PC-3 (cell line): ENCODE measurements at regions not wholly inside any gene's neighbourhood (a gene's known extent, or its start where the extent isn't known, plus 50 kb on each side); places are given as distances from the start of the nearest gene placed in this dataset.
"Not testable (repeated sequence)": the region's sequence is repeated elsewhere in the genome, so short reads cannot be mapped to it uniquely, and the experiment has no call there.

Experiments
- ATAC-seq: fragments of 200-7000 bp; cut with Tn5 transposase; 2 replicates; pipeline ENCODE4 v1.9.1; 2020; ENCODE audit warnings: mild to moderate bottlenecking, moderate library complexity
- BruUV-seq: library from RNA; stranded (reverse); fragments of 400-500 nt; replicated peaks from 2 replicates; lab custom pipeline; 2021; lab: Mats Ljungman, UMichigan
- CTCF ChIA-PET: fragments of 300-600 bp; sonication (Branson Sonifier 250); formaldehyde crosslinking; loops from one replicate; lab custom pipeline; 2022; ENCODE audit warnings: antibody characterized with exemption; lab: Charles Lee
- POLR2A ChIA-PET: fragments of 300-600 bp; sonication (Branson Sonifier 250); formaldehyde crosslinking; loops from one replicate; lab custom pipeline; 2022; ENCODE audit warnings: antibody characterized with exemption; ENCODE audit not compliant: unreplicated experiment; lab: Charles Lee
- DNase-seq: peaks from one replicate; pipeline ENCODE4 v3.0.0-alpha.2; 2015
- H2AFZ ChIP-seq: fragments of 300-600 bp; sonication (generic); 2 replicates; pipeline ENCODE4 v1.6.0; 2016; ENCODE audit warnings: antibody characterized with exemption, low read length
- H3F3A ChIP-seq: fragments of 300-600 bp; sonication (generic); one replicate; pipeline ENCODE4 v1.6.0; 2017; ENCODE audit warnings: antibody characterized with exemption, low read length, control low read depth, mild to moderate bottlenecking; ENCODE audit not compliant: unreplicated experiment
- H3K27ac ChIP-seq: fragments of 300-600 bp; sonication (generic); 2 replicates; pipeline ENCODE4 v1.5.1; 2016; ENCODE audit warnings: mild to moderate bottlenecking, low read length
- H3K27me3 ChIP-seq: fragments of 300-600 bp; sonication (generic); 2 replicates; pipeline ENCODE4 v1.6.1; 2016; ENCODE audit warnings: low read length, mixed read lengths
- H3K36me3 ChIP-seq: fragments of 300-600 bp; sonication (generic); 2 replicates; pipeline ENCODE4 v1.6.1; 2016; ENCODE audit warnings: low read depth, mixed run types, low read length, mixed read lengths
- H3K4me1 ChIP-seq: fragments of 300-600 bp; sonication (generic); 2 replicates; pipeline ENCODE4 v1.5.1; 2016; ENCODE audit warnings: low read length; ENCODE audit not compliant: insufficient read depth
- H3K4me2 ChIP-seq: fragments of 300-600 bp; sonication (generic); 2 replicates; pipeline ENCODE4 v1.6.0; 2016; ENCODE audit warnings: low read length
- H3K4me3 ChIP-seq: fragments of 300-600 bp; sonication (generic); 2 replicates; pipeline ENCODE4 v1.5.1; 2016; ENCODE audit warnings: mild to moderate bottlenecking, low read length, mixed read lengths
- H3K79me2 ChIP-seq: fragments of 300-600 bp; sonication (generic); 2 replicates; pipeline ENCODE4 v1.6.1; 2017; ENCODE audit warnings: low read length, mixed read lengths
- H3K9ac ChIP-seq: fragments of 300-600 bp; sonication (generic); 2 replicates; pipeline ENCODE4 v1.6.0; 2016; ENCODE audit warnings: mild to moderate bottlenecking, low read length
- H3K9me2 ChIP-seq: fragments of 300-600 bp; sonication (generic); replicated peaks from 2 replicates; pipeline ENCODE4 v1.6.1; 2016; ENCODE audit warnings: mixed run types, low read length, mixed read lengths
- H3K9me3 ChIP-seq: fragments of 300-600 bp; sonication (generic); 2 replicates; pipeline ENCODE4 v1.6.1; 2016; ENCODE audit warnings: low read length, mixed read lengths
- H4K20me1 ChIP-seq: fragments of 300-600 bp; sonication (generic); 2 replicates; pipeline ENCODE4 v1.6.1; 2016; ENCODE audit warnings: low read length, mixed read lengths
- CTCF ChIP-seq: fragments of 300-600 bp; sonication (generic); conservative IDR thresholded peaks from 2 replicates; pipeline ENCODE4 v1.5.1; 2017; ENCODE audit warnings: antibody characterized with exemption, low read depth, mild to moderate bottlenecking, low read length
- EZH2 ChIP-seq: fragments of 300-600 bp; sonication (generic); IDR thresholded peaks from one replicate; pipeline ENCODE4 v1.6.1; 2017; ENCODE audit warnings: antibody characterized with exemption, mild to moderate bottlenecking, low read length; ENCODE audit not compliant: unreplicated experiment
- EZH2phosphoT487 ChIP-seq: fragments of 300-600 bp; sonication (generic); IDR thresholded peaks from 2 replicates; pipeline ENCODE4 v1.6.1; 2018; ENCODE audit warnings: mild to moderate bottlenecking, antibody characterized with exemption, low read length, borderline replicate concordance
- intact Hi-C: fragments of 100-400 bp; cut with micrococcal nuclease; formaldehyde crosslinking; loops from 2 replicates; pipeline ENCODE4 v1.9.0; 2023

GRCh38 chr2:85945586-85945985 is 56.8 kb upstream of the ST3GAL5 start:
- no peak for TF ChIP-seq EZH2phosphoT487
- TF ChIP-seq CTCF = no peak
- TF ChIP-seq EZH2 = no peak
- no peak for DNase-seq
- Histone ChIP-seq H3K4me1 (no peaks in the 10 kb centered on the region), H3K27ac (no peak overlapping the region), H4K20me1 (no peaks in the 10 kb centered on the region), H3F3A (no peaks in the 10 kb centered on the region), H3K4me2 (no peak overlapping the region), H3K4me3 (no peak overlapping the region), H3K27me3 (no peaks in the 10 kb centered on the region), H3K79me2 (no peaks in the 10 kb centered on the region), H2AFZ (no peak overlapping the region), H3K9ac (no peak overlapping the region), H3K36me3 (no peaks in the 10 kb centered on the region), H3K9me2 (no peaks in the 10 kb centered on the region), H3K9me3 (0 out of 2 replicates have a peak, but pooled peaks cover 6% of the 10 kb centered on the region)
- intact Hi-C loops = no loop called here
- no peak for ATAC-seq
- BruUV-seq = no TSS peak
- CTCF ChIA-PET = no interaction called here
- POLR2A ChIA-PET = no interaction called here

- Histone ChIP-seq H3K9me3 (0 out of 2 replicates have a peak, but pooled peaks cover 6% of the 10 kb centered on the region), H3K9ac (no peak overlapping the region), H3K4me3 (no peak overlapping the region), H3K27me3 (no peaks in the 10 kb centered on the region), H4K20me1 (no peaks in the 10 kb centered on the region), H3K4me2 (no peak overlapping the region), H3K36me3 (no peaks in the 10 kb centered on the region), H2AFZ (no peak overlapping the region), H3K9me2 (no peaks in the 10 kb centered on the region), H3F3A (no peaks in the 10 kb centered on the region), H3K27ac (no peak overlapping the region), H3K79me2 (no peaks in the 10 kb centered on the region), H3K4me1 (no peaks in the 10 kb centered on the region)
- no TSS peak for BruUV-seq
- DNase-seq (no peak), ATAC-seq (no peak)
- ChIA-PET CTCF (no interaction called here), POLR2A (no interaction called here)
- intact Hi-C loops = no loop called here
- TF ChIP-seq EZH2 (no peak), CTCF (no peak), EZH2phosphoT487 (no peak)
Measured at GRCh38 chr2:85945172-85945571, 56.4 kb upstream of the ST3GAL5 start.

GRCh38 chr2:85942346-85942957 is 53.7 kb upstream of the ST3GAL5 start:
- no peak overlapping the region for H3K27ac ChIP-seq
- H3K9me3 ChIP-seq = no peaks in the 10 kb centered on the region
- H3K4me3 ChIP-seq = no peak overlapping the region
- no peaks in the 10 kb centered on the region for H3F3A ChIP-seq
- H3K36me3 ChIP-seq = no peaks in the 10 kb centered on the region
- intact Hi-C loops = no loop called here
- ATAC-seq = no peak
- no peaks in the 10 kb centered on the region for H3K4me1 ChIP-seq
- H3K9me2 ChIP-seq = no peaks in the 10 kb centered on the region
- POLR2A ChIA-PET = no interaction called here
- no peak overlapping the region for H3K9ac ChIP-seq
- H3K79me2 ChIP-seq = no peaks in the 10 kb centered on the region
- no TSS peak for BruUV-seq
- no peak overlapping the region for H2AFZ ChIP-seq
- no peaks in the 10 kb centered on the region for H4K20me1 ChIP-seq
- TF ChIP-seq CTCF (no peak), EZH2 (no peak), EZH2phosphoT487 (no peak)
- CTCF ChIA-PET = no interaction called here
- no peak for DNase-seq
- no peaks in the 10 kb centered on the region for H3K27me3 ChIP-seq
- H3K4me2 ChIP-seq = no peak overlapping the region

GRCh38 chr2:85941490-85941889 is 52.7 kb upstream of the ST3GAL5 start:
- BruUV-seq, H3K4me2 ChIP-seq, POLR2A ChIA-PET, H3K36me3 ChIP-seq, H3K4me3 ChIP-seq, H2AFZ ChIP-seq, H3K4me1 ChIP-seq, DNase-seq, intact Hi-C loops, H3K27ac ChIP-seq, H3K9me2 ChIP-seq, H3F3A ChIP-seq, H3K27me3 ChIP-seq, CTCF ChIA-PET, H3K9ac ChIP-seq, H4K20me1 ChIP-seq, ATAC-seq, H3K9me3 ChIP-seq, H3K79me2 ChIP-seq: not testable (repeated sequence)
